HFFc6 (cell line): ENCODE measurements at regions not wholly inside any gene's neighbourhood (a gene's known extent, or its start where the extent isn't known, plus 50 kb on each side); places are given as distances from the start of the nearest gene placed in this dataset.

Experiments
- DNase-seq: peaks from one replicate; pipeline ENCODE4 v3.0.0-alpha.2; 2018
- H3K27ac Mint-ChIP-seq: 2 replicates; pipeline ENCODE4 v1.8.0; 2020; ENCODE audit warnings: mild to moderate bottlenecking, mixed read lengths
- H3K27me3 Mint-ChIP-seq: 2 replicates; pipeline ENCODE4 v1.8.0; 2021; ENCODE audit warnings: mild to moderate bottlenecking, moderate library complexity, mixed read lengths; ENCODE audit not compliant: insufficient read depth
- H3K36me3 Mint-ChIP-seq: 2 replicates; pipeline ENCODE4 v1.8.0; 2021; ENCODE audit warnings: low read depth, mixed read lengths
- H3K4me1 Mint-ChIP-seq: 2 replicates; pipeline ENCODE4 v1.8.0; 2020; ENCODE audit warnings: low read depth, mixed read lengths
- H3K4me3 Mint-ChIP-seq: 2 replicates; pipeline ENCODE4 v1.8.0; 2020; ENCODE audit warnings: mild to moderate bottlenecking, moderate library complexity, mixed read lengths
- H3K9me3 Mint-ChIP-seq: 2 replicates; pipeline ENCODE4 v1.8.0; 2020; ENCODE audit warnings: mild to moderate bottlenecking, mixed read lengths
- CTCF ChIP-seq: fragments of 200-600 bp; sonication (generic); IDR thresholded peaks from 2 replicates; pipeline ENCODE4 v1.5.0; 2021; ENCODE audit warnings: antibody characterized with exemption, mild to moderate bottlenecking

- H3K4me1 Mint-ChIP-seq, result no peaks in the 10 kb centered on the region
- no peak for TF ChIP-seq CTCF
- no peak overlapping the region for H3K27ac Mint-ChIP-seq
- no peak overlapping the region for H3K4me3 Mint-ChIP-seq
- peaks cover under 1% of the 10 kb centered on the region; the same call in 1 of the 2 replicates for H3K27me3 Mint-ChIP-seq
- H3K9me3 Mint-ChIP-seq, result peaks cover 60% of the 10 kb centered on the region
- no peak for DNase-seq
- H3K36me3 Mint-ChIP-seq, result no peaks in the 10 kb centered on the region; the same call in 1 of the 2 replicates
Measured at GRCh38 chr11:134476435-134477021, 64.5 kb upstream of the B3GAT1 start.

- no peak for TF ChIP-seq CTCF
- no peak for DNase-seq
- H3K27ac Mint-ChIP-seq, result no peak overlapping the region
- no peaks in the 10 kb centered on the region for H3K4me1 Mint-ChIP-seq
- H3K4me3 Mint-ChIP-seq, result no peak overlapping the region
- H3K36me3 Mint-ChIP-seq, result no peaks in the 10 kb centered on the region; the same call in 1 of the 2 replicates
- H3K27me3 Mint-ChIP-seq, result peaks cover 2% of the 10 kb centered on the region; the same call in 1 of the 2 replicates
- peaks cover 56% of the 10 kb centered on the region for H3K9me3 Mint-ChIP-seq
Measured at GRCh38 chr11:134475951-134476350, 63.9 kb upstream of the B3GAT1 start.

GRCh38 chr11:134474942-134475341 is 62.9 kb upstream of the B3GAT1 start:
- no peak for DNase-seq
- Mint-ChIP-seq H3K36me3 (no peaks in the 10 kb centered on the region; the same call in 1 of the 2 replicates), H3K9me3 (peaks cover 46% of the 10 kb centered on the region), H3K4me1 (no peaks in the 10 kb centered on the region), H3K27ac (no peak overlapping the region), H3K4me3 (no peak overlapping the region), H3K27me3 (peaks cover 2% of the 10 kb centered on the region; the same call in 1 of the 2 replicates)
- TF ChIP-seq CTCF, result no peak

GRCh38 chr11:134474070-134474860 is 62.2 kb upstream of the B3GAT1 start:
- Mint-ChIP-seq H3K9me3 (peaks cover 46% of the 10 kb centered on the region), H3K27me3 (peaks cover 2% of the 10 kb centered on the region; the same call in 1 of the 2 replicates), H3K4me3 (no peak overlapping the region)

More at GRCh38 chr11:134474070-134474860, 62.2 kb upstream of the B3GAT1 start:
- H3K36me3 Mint-ChIP-seq, result no peaks in the 10 kb centered on the region; the same call in 1 of the 2 replicates
- H3K27ac Mint-ChIP-seq, result no peak overlapping the region
- no peak for TF ChIP-seq CTCF
- no peaks in the 10 kb centered on the region for H3K4me1 Mint-ChIP-seq
- DNase-seq, result no peak
